Kidney (tissue), 13 donors: ENCODE measurements at regions not wholly inside any gene's neighbourhood (a gene's known extent, or its start where the extent isn't known, plus 50 kb on each side); places are given as distances from the start of the nearest gene placed in this dataset.

ENCODE experiments used
- DNase-seq, 5 donors: peaks; one replicate each; pipeline ENCODE4 v3.0.0-alpha.2; 2013 to 2020
- FAIRE-seq: peaks from 2 replicates; lab custom pipeline; 2012; peaks lifted over from hg19 to GRCh38; lab: Jason Lieb, UNC
- H3K27ac ChIP-seq, 2 donors: one replicate each; pipeline ENCODE4 v1.7.0; 2013; ENCODE audit warnings: low read depth in 2 of 2, low read length in 2 of 2, inconsistent platforms in 1 of 2
- H3K27me3 ChIP-seq: one replicate; pipeline ENCODE4 v1.7.1; 2013; ENCODE audit warnings: low read length, inconsistent platforms; ENCODE audit not compliant: control insufficient read depth, insufficient read depth
- H3K36me3 ChIP-seq, 3 donors: one replicate each; pipeline versions ENCODE4 v1.7.0 to v1.7.1; 2013; ENCODE audit warnings: low read length in 3 of 3, control low read depth in 1 of 3, inconsistent platforms in 1 of 3; ENCODE audit not compliant: insufficient read depth in 3 of 3, control insufficient read depth in 2 of 3
- H3K4me1 ChIP-seq, 3 donors: one replicate each; pipeline versions ENCODE4 v1.7.0 to v1.7.1; 2013; ENCODE audit warnings: low read length in 3 of 3, inconsistent platforms in 1 of 3, low read depth in 1 of 3; ENCODE audit not compliant: control insufficient read depth in 2 of 3, insufficient read depth in 2 of 3
- H3K4me3 ChIP-seq, 3 donors: one replicate each; pipeline versions ENCODE4 v1.7.0 to v1.8.1; 2013; ENCODE audit warnings: low read length in 3 of 3, control low read depth in 1 of 3, inconsistent platforms in 1 of 3
- H3K9ac ChIP-seq, 3 donors: one replicate each; pipeline versions ENCODE4 v1.7.0 to v1.7.1; 2013; ENCODE audit warnings: low read length in 3 of 3, control low read depth in 1 of 3, inconsistent platforms in 1 of 3
- H3K9me3 ChIP-seq, 3 donors: one replicate each; pipeline versions ENCODE4 v1.7.0 to v1.7.1; 2013; ENCODE audit warnings: low read length in 3 of 3, control low read depth in 1 of 3, inconsistent platforms in 1 of 3; ENCODE audit not compliant: control insufficient read depth in 2 of 3, insufficient read depth in 1 of 3
- CTCF ChIP-seq: IDR thresholded peaks from 3 replicates; pipeline ENCODE4 v1.5.1; 2012; ENCODE audit warnings: mild to moderate bottlenecking, moderate library complexity, borderline replicate concordance; ENCODE audit not compliant: insufficient read depth; ENCODE audit errors: extremely low read depth
- intact Hi-C: fragments of 100-400 bp; cut with DNase I; formaldehyde crosslinking; loops from one replicate; pipeline ENCODE4 v1.11.1; 2022
- donor health status: control.
- donor health status: control.
- donor health status: control.
- donor health status: control.
- donor health status: control.
- donor health status: DM: yes; HTN: yes; CAD: no.
- donor health status: Normal renal cell carcinoma (clear cell type).

GRCh38 chr4:66681962-66682361 lies 863.3 kb downstream of the CENPC start:
- DNase-seq (no peak), FAIRE-seq (no peak)
- no peak overlapping the region for H3K27ac ChIP-seq
- H3K9ac ChIP-seq: no peak overlapping the region
- no peaks in the 10 kb centered on the region for H3K27me3 ChIP-seq
- no peak overlapping the region for H3K4me3 ChIP-seq
- TF ChIP-seq CTCF: no peak
- no peaks in the 10 kb centered on the region for H3K9me3 ChIP-seq
- intact Hi-C loops: no loop called here
- no peaks in the 10 kb centered on the region for H3K36me3 ChIP-seq
- no peaks in the 10 kb centered on the region for H3K4me1 ChIP-seq

- FAIRE-seq (no peak), DNase-seq (no peak)
- TF ChIP-seq CTCF: no peak
- no peak overlapping the region for H3K27ac ChIP-seq
- H3K9me3 ChIP-seq: no peaks in the 10 kb centered on the region
- no peaks in the 10 kb centered on the region for H3K27me3 ChIP-seq
- no peaks in the 10 kb centered on the region for H3K36me3 ChIP-seq
- intact Hi-C loops: no loop called here
- no peaks in the 10 kb centered on the region for H3K4me1 ChIP-seq
- H3K4me3 ChIP-seq: no peak overlapping the region
- no peak overlapping the region for H3K9ac ChIP-seq
Measured at GRCh38 chr4:66667249-66667648, 878.1 kb downstream of the CENPC start.

- no peak overlapping the region for H3K9ac ChIP-seq
- intact Hi-C loops: no loop called here
- FAIRE-seq (no peak), DNase-seq (no peak)
- TF ChIP-seq CTCF: no peak
- H3K36me3 ChIP-seq: no peaks in the 10 kb centered on the region
- H3K4me1 ChIP-seq: no peaks in the 10 kb centered on the region
- no peak overlapping the region for H3K27ac ChIP-seq
- no peaks in the 10 kb centered on the region for H3K27me3 ChIP-seq
- no peaks in the 10 kb centered on the region for H3K9me3 ChIP-seq
- no peak overlapping the region for H3K4me3 ChIP-seq
Measured at GRCh38 chr4:66662620-66663019, 882.7 kb downstream of the CENPC start.

GRCh38 chr4:66658809-66659208 lies 886.5 kb downstream of the CENPC start:
- no peak overlapping the region for H3K9ac ChIP-seq
- H3K9me3 ChIP-seq: no peaks in the 10 kb centered on the region
- DNase-seq (no peak), FAIRE-seq (no peak)
- H3K27me3 ChIP-seq: no peaks in the 10 kb centered on the region
- H3K36me3 ChIP-seq: no peaks in the 10 kb centered on the region
- no peaks in the 10 kb centered on the region for H3K4me1 ChIP-seq
- no peak overlapping the region for H3K27ac ChIP-seq
- no peak overlapping the region for H3K4me3 ChIP-seq
- TF ChIP-seq CTCF: no peak
- intact Hi-C loops: no loop called here
